ENCODE measurements at regions not wholly inside any gene's neighbourhood (a gene's known extent, or its start where the extent isn't known, plus 50 kb on each side); places are given as distances from the start of the nearest gene placed in this dataset.
"Not testable (repeated sequence)": the region's sequence is repeated elsewhere in the genome, so short reads cannot be mapped to it uniquely, and the experiment has no call there.

DNA sequence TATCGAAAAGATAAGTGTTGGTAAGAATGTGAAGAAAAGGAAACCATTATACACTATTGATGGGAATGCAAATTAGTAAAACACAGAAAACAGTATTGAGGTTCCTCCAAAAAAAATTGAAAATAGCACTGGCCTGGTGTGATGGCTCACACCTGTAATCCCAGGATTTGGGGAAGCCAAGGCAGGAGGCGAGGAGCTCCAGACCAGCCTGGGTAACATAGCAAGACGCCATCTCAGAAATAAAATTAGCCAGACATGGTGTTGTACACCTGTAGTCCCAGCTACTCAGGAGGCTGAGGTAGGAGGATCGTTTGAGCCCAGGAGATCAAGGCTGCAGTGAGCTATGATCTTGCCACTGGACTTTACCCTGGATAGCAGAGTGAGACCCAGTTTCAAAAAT, 5303.4 kb upstream of the TPTE start:
- intact Hi-C loops (cut with micrococcal nuclease; ENCODE audit: unreplicated experiment); H4K20me1 ChIP-seq (ENCODE audit: insufficient read depth); H3K9me3 ChIP-seq (ENCODE audit: insufficient read depth, low read depth); H3K4me3 ChIP-seq; H3K4me1 ChIP-seq (replicated peaks; ENCODE audit: insufficient read depth); H3K27me3 ChIP-seq (ENCODE audit: insufficient read depth, low read depth); H3K36me3 ChIP-seq (ENCODE audit: low read depth); CTCF ChIA-PET; POLR2A ChIA-PET (ENCODE audit: unreplicated experiment); H3K79me2 ChIP-seq (ENCODE audit: low read depth); H3K4me2 ChIP-seq; BruUV-seq (replicated peaks); DNase-seq; H3K27ac ChIP-seq; H3K9me2 ChIP-seq (ENCODE audit: insufficient read depth); H2AFZ ChIP-seq; H3F3A ChIP-seq (ENCODE audit: insufficient read depth, low read depth): not testable (repeated sequence)

DNA sequence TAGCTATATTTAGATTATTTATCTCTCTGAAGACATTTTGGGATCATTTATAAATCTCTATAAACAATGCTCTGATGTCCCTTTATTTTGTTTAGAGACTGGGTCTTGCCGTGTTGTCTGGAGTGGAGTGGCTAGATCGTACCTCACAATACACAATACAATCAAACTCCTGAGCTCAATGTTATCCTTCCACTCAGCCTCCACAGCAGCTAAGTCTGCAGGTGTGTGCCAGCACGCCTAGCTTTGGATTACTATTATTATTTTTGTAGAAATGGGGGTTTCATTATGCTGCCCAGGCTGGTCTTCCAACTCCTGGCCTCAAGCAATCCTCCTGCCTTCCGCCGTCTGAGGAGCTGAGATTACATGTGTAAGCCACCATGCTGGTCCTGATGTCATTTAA, 5301.4 kb upstream of the TPTE start:
- H3K4me1 ChIP-seq (replicated peaks; ENCODE audit: insufficient read depth); CTCF ChIA-PET; H3K4me2 ChIP-seq; H3F3A ChIP-seq (ENCODE audit: insufficient read depth, low read depth); DNase-seq; H2AFZ ChIP-seq; H3K9me2 ChIP-seq (ENCODE audit: insufficient read depth); H3K4me3 ChIP-seq; intact Hi-C loops (cut with micrococcal nuclease; ENCODE audit: unreplicated experiment); H3K36me3 ChIP-seq (ENCODE audit: low read depth); H3K27ac ChIP-seq; BruUV-seq (replicated peaks); POLR2A ChIA-PET (ENCODE audit: unreplicated experiment); H4K20me1 ChIP-seq (ENCODE audit: insufficient read depth); H3K27me3 ChIP-seq (ENCODE audit: insufficient read depth, low read depth); H3K9me3 ChIP-seq (ENCODE audit: insufficient read depth, low read depth); H3K79me2 ChIP-seq (ENCODE audit: low read depth): not testable (repeated sequence)

GRCh38 chr21:5220468-5220867, 5300.9 kb upstream of the TPTE start:
- H3K9me2 ChIP-seq (ENCODE audit: insufficient read depth); BruUV-seq (replicated peaks); H3K79me2 ChIP-seq (ENCODE audit: low read depth); H4K20me1 ChIP-seq (ENCODE audit: insufficient read depth); POLR2A ChIA-PET (ENCODE audit: unreplicated experiment); H3K36me3 ChIP-seq (ENCODE audit: low read depth); H3K4me1 ChIP-seq (replicated peaks; ENCODE audit: insufficient read depth); H3K4me3 ChIP-seq; intact Hi-C loops (cut with micrococcal nuclease; ENCODE audit: unreplicated experiment); CTCF ChIA-PET; H3K27ac ChIP-seq; H3K9me3 ChIP-seq (ENCODE audit: insufficient read depth, low read depth); H3K4me2 ChIP-seq; H3F3A ChIP-seq (ENCODE audit: insufficient read depth, low read depth); H2AFZ ChIP-seq: not testable (repeated sequence)
- peaks cover 13% of the 10 kb centered on the region; the same call in 1 of the 2 replicates for H3K27me3 ChIP-seq (ENCODE audit: insufficient read depth, low read depth)
- peak; percentile 10 to 35 for DNase-seq
- TF ChIP-seq, protein P1, sequence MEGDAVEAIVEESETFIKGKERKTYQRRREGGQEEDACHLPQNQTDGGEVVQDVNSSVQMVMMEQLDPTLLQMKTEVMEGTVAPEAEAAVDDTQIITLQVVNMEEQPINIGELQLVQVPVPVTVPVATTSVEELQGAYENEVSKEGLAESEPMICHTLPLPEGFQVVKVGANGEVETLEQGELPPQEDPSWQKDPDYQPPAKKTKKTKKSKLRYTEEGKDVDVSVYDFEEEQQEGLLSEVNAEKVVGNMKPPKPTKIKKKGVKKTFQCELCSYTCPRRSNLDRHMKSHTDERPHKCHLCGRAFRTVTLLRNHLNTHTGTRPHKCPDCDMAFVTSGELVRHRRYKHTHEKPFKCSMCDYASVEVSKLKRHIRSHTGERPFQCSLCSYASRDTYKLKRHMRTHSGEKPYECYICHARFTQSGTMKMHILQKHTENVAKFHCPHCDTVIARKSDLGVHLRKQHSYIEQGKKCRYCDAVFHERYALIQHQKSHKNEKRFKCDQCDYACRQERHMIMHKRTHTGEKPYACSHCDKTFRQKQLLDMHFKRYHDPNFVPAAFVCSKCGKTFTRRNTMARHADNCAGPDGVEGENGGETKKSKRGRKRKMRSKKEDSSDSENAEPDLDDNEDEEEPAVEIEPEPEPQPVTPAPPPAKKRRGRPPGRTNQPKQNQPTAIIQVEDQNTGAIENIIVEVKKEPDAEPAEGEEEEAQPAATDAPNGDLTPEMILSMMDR (conservative IDR thresholded peaks at IDR 0.05) = peak; percentile 61

- H3K9me3 ChIP-seq (ENCODE audit: insufficient read depth, low read depth); DNase-seq; H2AFZ ChIP-seq; POLR2A ChIA-PET (ENCODE audit: unreplicated experiment); H3K4me3 ChIP-seq; BruUV-seq (replicated peaks); H3K4me2 ChIP-seq; H4K20me1 ChIP-seq (ENCODE audit: insufficient read depth); H3K4me1 ChIP-seq (replicated peaks; ENCODE audit: insufficient read depth); H3K36me3 ChIP-seq (ENCODE audit: low read depth); H3F3A ChIP-seq (ENCODE audit: insufficient read depth, low read depth); CTCF ChIA-PET; H3K9me2 ChIP-seq (ENCODE audit: insufficient read depth); intact Hi-C loops (cut with micrococcal nuclease; ENCODE audit: unreplicated experiment); H3K79me2 ChIP-seq (ENCODE audit: low read depth); H3K27ac ChIP-seq: not testable (repeated sequence)
- H3K27me3 ChIP-seq (ENCODE audit: insufficient read depth, low read depth) = peaks cover 21% of the 10 kb centered on the region; the same call in 1 of the 2 replicates
Observed at GRCh38 chr21:5221458-5222050, 5299.8 kb upstream of the TPTE start.

DNA sequence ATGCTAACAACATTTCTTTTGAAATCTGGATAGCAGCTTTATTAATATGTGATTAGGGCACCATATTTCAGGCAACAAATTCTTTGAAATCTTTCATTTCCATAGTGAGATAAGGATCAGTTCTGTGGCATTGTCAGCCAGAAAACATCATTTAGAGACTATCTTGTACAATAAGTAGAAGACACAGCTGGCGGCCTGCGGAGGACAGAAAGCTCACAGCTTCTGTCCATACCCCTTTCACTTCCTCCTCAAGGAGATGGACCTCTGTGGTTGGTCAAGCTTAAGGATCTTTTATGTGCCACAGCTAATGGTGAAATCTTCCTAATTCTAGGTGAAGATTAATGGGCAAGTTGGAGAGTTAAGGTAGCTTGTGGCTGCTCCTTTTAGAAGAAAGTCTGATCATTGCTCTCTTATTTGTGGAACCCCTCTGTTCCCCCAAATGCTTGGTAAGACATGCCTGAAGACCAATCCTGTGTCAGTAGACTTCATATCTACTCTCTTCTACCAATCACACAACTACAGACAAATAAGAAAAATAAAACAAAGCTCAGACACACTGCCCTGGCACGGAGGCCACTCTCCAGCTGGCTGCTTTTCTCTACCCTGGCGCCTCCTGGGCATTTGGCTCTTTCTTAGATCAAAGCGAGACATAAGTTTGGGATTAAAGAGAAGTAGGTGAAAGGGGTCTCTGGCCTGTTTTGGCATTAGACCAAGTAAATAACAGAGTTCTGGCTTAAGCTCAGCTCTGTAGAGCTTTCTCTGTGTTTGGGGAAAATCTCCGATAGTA, 5298.2 kb upstream of the TPTE start:
- not testable (repeated sequence) for H3K36me3 ChIP-seq (ENCODE audit: low read depth); H3K9me3 ChIP-seq (ENCODE audit: insufficient read depth, low read depth)

GRCh38 chr21:5224156-5224555, 5297.2 kb upstream of the TPTE start:
- POLR2A ChIA-PET (ENCODE audit: unreplicated experiment); H3K9me2 ChIP-seq (ENCODE audit: insufficient read depth); H3K79me2 ChIP-seq (ENCODE audit: low read depth); H3F3A ChIP-seq (ENCODE audit: insufficient read depth, low read depth); intact Hi-C loops (cut with micrococcal nuclease; ENCODE audit: unreplicated experiment); H3K4me1 ChIP-seq (replicated peaks; ENCODE audit: insufficient read depth); H3K4me3 ChIP-seq; DNase-seq; BruUV-seq (replicated peaks); H3K27ac ChIP-seq; H2AFZ ChIP-seq; CTCF ChIA-PET; H4K20me1 ChIP-seq (ENCODE audit: insufficient read depth); H3K4me2 ChIP-seq; H3K9me3 ChIP-seq (ENCODE audit: insufficient read depth, low read depth); H3K36me3 ChIP-seq (ENCODE audit: low read depth): not testable (repeated sequence)
- H3K27me3 ChIP-seq (ENCODE audit: insufficient read depth, low read depth) = peaks cover 21% of the 10 kb centered on the region; the same call in 1 of the 2 replicates

More for the DNA sequence above, 5298.2 kb upstream of the TPTE start:
- DNase-seq; intact Hi-C loops (cut with micrococcal nuclease; ENCODE audit: unreplicated experiment); CTCF ChIA-PET; BruUV-seq (replicated peaks); H3K9me2 ChIP-seq (ENCODE audit: insufficient read depth); H3K79me2 ChIP-seq (ENCODE audit: low read depth); H3K27ac ChIP-seq; H3K4me3 ChIP-seq; H3K4me2 ChIP-seq; H3K4me1 ChIP-seq (replicated peaks; ENCODE audit: insufficient read depth); H2AFZ ChIP-seq; H3F3A ChIP-seq (ENCODE audit: insufficient read depth, low read depth); POLR2A ChIA-PET (ENCODE audit: unreplicated experiment); H4K20me1 ChIP-seq (ENCODE audit: insufficient read depth): not testable (repeated sequence)
- peaks cover 21% of the 10 kb centered on the region; the same call in 1 of the 2 replicates for H3K27me3 ChIP-seq (ENCODE audit: insufficient read depth, low read depth)

GRCh38 chr21:5227252-5227651, 5294.1 kb upstream of the TPTE start:
- DNase-seq; H2AFZ ChIP-seq; H4K20me1 ChIP-seq (ENCODE audit: insufficient read depth); H3F3A ChIP-seq (ENCODE audit: insufficient read depth, low read depth); intact Hi-C loops (cut with micrococcal nuclease; ENCODE audit: unreplicated experiment); POLR2A ChIA-PET (ENCODE audit: unreplicated experiment); H3K79me2 ChIP-seq (ENCODE audit: low read depth); H3K9me3 ChIP-seq (ENCODE audit: insufficient read depth, low read depth); H3K4me3 ChIP-seq; BruUV-seq (replicated peaks); H3K36me3 ChIP-seq (ENCODE audit: low read depth); CTCF ChIA-PET; H3K9me2 ChIP-seq (ENCODE audit: insufficient read depth); H3K27ac ChIP-seq; H3K4me1 ChIP-seq (replicated peaks; ENCODE audit: insufficient read depth); H3K4me2 ChIP-seq: not testable (repeated sequence)
- H3K27me3 ChIP-seq (ENCODE audit: insufficient read depth, low read depth) = peaks cover 24% of the 10 kb centered on the region; the same call in 1 of the 2 replicates
